ENCODE measurements at regions not wholly inside any gene's neighbourhood (a gene's known extent, or its start where the extent isn't known, plus 50 kb on each side); places are given as distances from the start of the nearest gene placed in this dataset.

DNA sequence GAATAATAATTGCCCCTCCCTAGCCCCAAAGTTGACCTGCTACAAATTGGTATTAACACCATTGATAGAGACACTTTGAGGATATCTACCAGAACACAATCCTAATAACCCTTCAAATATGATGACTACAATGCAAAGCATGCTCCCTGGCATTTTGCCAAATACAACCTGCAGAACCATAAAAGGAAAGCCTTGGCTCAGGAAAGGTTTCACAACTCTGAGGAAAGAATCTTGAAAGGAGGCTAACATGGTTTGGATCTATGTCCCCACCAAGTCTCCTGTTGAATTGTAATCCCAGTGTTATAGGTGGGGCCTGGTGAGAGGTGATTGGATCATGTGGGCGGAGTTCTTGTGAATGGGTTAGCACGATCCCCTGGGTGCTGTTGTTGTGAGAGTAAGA, 140.4 kb upstream of the ARHGAP42 start:
- Histone ChIP-seq H3K36me3 (replicated peaks in 1 of 2) (no peaks in the 10 kb centered on the region), H3K9me3 (replicated peaks in 1 of 3) (no peaks in the 10 kb centered on the region), H3K4me3 (no peak overlapping the region), H3K4me1 (replicated peaks in 1 of 2) (no peaks in the 10 kb centered on the region), H3K27me3 (no peaks in the 10 kb centered on the region), H3K27ac (no peak overlapping the region)
- intact Hi-C loops (cut with DNase I), result no loop called here
- DNase-seq, result no peak
- TF ChIP-seq, protein P1, sequence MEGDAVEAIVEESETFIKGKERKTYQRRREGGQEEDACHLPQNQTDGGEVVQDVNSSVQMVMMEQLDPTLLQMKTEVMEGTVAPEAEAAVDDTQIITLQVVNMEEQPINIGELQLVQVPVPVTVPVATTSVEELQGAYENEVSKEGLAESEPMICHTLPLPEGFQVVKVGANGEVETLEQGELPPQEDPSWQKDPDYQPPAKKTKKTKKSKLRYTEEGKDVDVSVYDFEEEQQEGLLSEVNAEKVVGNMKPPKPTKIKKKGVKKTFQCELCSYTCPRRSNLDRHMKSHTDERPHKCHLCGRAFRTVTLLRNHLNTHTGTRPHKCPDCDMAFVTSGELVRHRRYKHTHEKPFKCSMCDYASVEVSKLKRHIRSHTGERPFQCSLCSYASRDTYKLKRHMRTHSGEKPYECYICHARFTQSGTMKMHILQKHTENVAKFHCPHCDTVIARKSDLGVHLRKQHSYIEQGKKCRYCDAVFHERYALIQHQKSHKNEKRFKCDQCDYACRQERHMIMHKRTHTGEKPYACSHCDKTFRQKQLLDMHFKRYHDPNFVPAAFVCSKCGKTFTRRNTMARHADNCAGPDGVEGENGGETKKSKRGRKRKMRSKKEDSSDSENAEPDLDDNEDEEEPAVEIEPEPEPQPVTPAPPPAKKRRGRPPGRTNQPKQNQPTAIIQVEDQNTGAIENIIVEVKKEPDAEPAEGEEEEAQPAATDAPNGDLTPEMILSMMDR (IDR thresholded peaks at IDR 0.05), result no peak
- no peak for TF ChIP-seq POLR2A (IDR thresholded peaks at IDR 0.05)
- 93 to 96% (median 95%) methylated on average over 2 of the region's 2 CpGs for whole genome bisulfite sequencing, 4 donors

DNA sequence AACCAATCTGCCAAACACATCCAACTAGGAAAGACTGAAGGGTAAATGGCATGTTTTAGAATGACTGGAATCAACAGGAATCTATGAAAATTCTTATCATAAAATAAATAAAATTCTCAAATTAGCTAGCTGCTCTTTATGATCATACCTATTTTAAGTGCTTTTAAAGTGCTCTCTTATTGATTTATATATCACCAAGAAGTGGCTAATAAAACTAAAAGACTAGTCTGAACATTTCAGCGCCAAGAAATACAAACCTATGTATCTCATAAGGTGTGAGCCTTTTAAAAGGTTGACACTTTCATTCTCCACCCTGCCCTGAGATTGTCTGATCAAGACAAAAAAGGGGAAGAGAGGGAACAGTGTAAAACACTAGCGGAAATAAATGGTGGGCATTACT, 136.8 kb upstream of the ARHGAP42 start:
- WGBS, 4 donors, result 90 to 99% (median 94%) methylated on average over 2 of the region's 2 CpGs
- no peak overlapping the region for H3K4me3 ChIP-seq
- no peaks in the 10 kb centered on the region for H3K4me1 ChIP-seq (replicated peaks in 1 of 2)
- no peaks in the 10 kb centered on the region for H3K9me3 ChIP-seq (replicated peaks in 1 of 3)
- no peaks in the 10 kb centered on the region for H3K36me3 ChIP-seq (replicated peaks in 1 of 2)
- intact Hi-C loops (cut with DNase I), result no loop called here
- H3K27me3 ChIP-seq, result no peaks in the 10 kb centered on the region
- H3K27ac ChIP-seq, result no peak overlapping the region
- TF ChIP-seq, protein P1 (IDR thresholded peaks at IDR 0.05), result no peak
- no peak for TF ChIP-seq POLR2A (IDR thresholded peaks at IDR 0.05)
- no peak for DNase-seq

DNA sequence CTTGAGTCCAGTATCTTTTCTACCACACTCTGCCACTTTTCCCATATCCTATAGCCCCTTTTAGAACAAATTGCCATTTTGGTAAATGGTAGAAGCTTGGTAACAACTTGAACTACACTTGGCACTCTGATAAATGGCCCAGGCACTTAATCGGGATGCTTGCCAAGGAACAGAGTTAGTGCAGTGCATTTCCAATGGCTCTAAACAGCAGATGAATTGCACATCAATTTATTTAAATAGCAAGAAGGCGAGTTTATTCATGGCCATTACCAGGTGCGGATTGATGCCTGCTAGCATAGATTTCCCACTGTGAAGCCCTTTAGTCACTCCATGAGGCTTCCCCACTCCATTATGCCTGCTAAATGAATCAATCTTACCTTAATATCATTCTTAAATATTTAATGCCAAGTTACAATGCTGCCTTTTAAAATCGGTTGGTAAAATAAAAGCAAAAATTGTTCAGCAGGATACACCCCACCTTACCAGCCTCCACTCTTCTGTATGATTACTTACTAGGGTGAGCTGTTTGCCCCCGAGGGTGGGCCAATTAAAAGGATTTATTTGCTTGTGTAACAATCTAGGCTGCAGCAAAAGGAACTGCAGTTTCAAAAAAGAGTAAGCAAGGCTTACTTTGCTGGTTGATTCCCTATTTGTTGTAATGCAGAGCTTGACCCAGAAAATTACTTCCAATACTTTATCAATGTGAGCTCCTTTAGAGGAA, 136.0 kb upstream of the ARHGAP42 start:
- H3K9me3 ChIP-seq (replicated peaks in 1 of 3), result no peaks in the 10 kb centered on the region
- intact Hi-C loops (cut with DNase I), result no loop called here
- H3K4me3 ChIP-seq, result no peak overlapping the region
- no peaks in the 10 kb centered on the region for H3K27me3 ChIP-seq
- WGBS, 4 donors, result 51 to 67% (median 60%) methylated on average over 5 of the region's 5 CpGs
- TF ChIP-seq POLR2A (IDR thresholded peaks at IDR 0.05), result no peak
- TF ChIP-seq, protein P1 (IDR thresholded peaks at IDR 0.05), result no peak
- no peaks in the 10 kb centered on the region for H3K4me1 ChIP-seq (replicated peaks in 1 of 2)
- DNase-seq, result no peak
- no peak overlapping the region for H3K27ac ChIP-seq
- H3K36me3 ChIP-seq (replicated peaks in 1 of 2), result no peaks in the 10 kb centered on the region

DNA sequence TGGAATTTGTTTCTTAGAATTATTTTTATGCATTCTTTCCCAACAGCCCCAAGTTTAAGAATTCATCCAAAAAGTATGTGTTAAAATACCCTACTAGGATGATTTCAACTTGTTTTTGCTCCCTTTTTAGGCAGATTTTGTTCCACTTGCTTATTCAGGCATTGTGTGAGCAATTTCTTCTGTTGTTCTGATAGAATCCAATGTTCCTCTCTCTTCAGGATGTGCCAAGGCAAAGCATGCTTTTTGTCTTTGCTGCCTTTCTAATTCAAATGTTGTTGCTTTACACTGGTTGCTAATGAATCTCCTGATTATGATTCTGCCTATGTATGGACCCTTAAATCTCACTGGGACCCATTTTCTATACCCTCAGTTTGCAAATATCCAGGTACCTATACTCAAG, 131.2 kb upstream of the ARHGAP42 start:
- no peaks in the 10 kb centered on the region for H3K9me3 ChIP-seq (replicated peaks in 1 of 3)
- no peaks in the 10 kb centered on the region for H3K27me3 ChIP-seq
- no peak overlapping the region for H3K4me3 ChIP-seq
- no peak for DNase-seq
- no peak overlapping the region for H3K27ac ChIP-seq
- H3K4me1 ChIP-seq (replicated peaks in 1 of 2), result no peaks in the 10 kb centered on the region
- TF ChIP-seq, protein P1 (IDR thresholded peaks at IDR 0.05), result no peak
- no peak for TF ChIP-seq POLR2A (IDR thresholded peaks at IDR 0.05)
- no peaks in the 10 kb centered on the region for H3K36me3 ChIP-seq (replicated peaks in 1 of 2)
- intact Hi-C loops (cut with DNase I), result no loop called here
